ENCODE measurements at regions not wholly inside any gene's neighbourhood (a gene's known extent, or its start where the extent isn't known, plus 50 kb on each side); places are given as distances from the start of the nearest gene placed in this dataset.
A peak's percentile ranks its signal among the peaks of the same experiment; 100 is the strongest.

- Histone ChIP-seq H4K20me1 (ENCODE audit: insufficient read depth, low read length) (no peaks in the 10 kb centered on the region), H3K79me2 (ENCODE audit: insufficient read depth, low read length) (no peaks in the 10 kb centered on the region), H3K9ac (ENCODE audit: low read depth, low read length) (no peak overlapping the region), H3K4me2 (ENCODE audit: insufficient read depth, low read length) (no peak overlapping the region), H3K36me3 (ENCODE audit: insufficient read depth, low read length) (no peaks in the 10 kb centered on the region), H2AFZ (ENCODE audit: low read depth, low read length) (no peak overlapping the region), H3K9me3 (ENCODE audit: insufficient read depth, low read length, severe bottlenecking) (no peaks in the 10 kb centered on the region), H3K27me3 (ENCODE audit: insufficient read depth, low read length, poor library complexity) (no peaks in the 10 kb centered on the region), H3K4me1 (ENCODE audit: insufficient read depth, low read length) (no peaks in the 10 kb centered on the region; the same call in 1 of the 2 replicates), H3K27ac (ENCODE audit: low read length) (no peak overlapping the region), H3K4me3 (ENCODE audit: low read depth in 1 of 2, low read length in 2 of 2) (no peak overlapping the region)
- peak; percentile 86 for ATAC-seq (ENCODE audit: insufficient read depth, low read depth)
- no peak for TF ChIP-seq EZH2 (IDR thresholded peaks at IDR 0.05; ENCODE audit: borderline replicate concordance, low read depth, low read length, severe bottlenecking)
- no peak for TF ChIP-seq CTCF (IDR thresholded peaks at IDR 0.05; ENCODE audit: borderline replicate concordance, extremely low read depth, low read length, poor library complexity, severe bottlenecking)
- DNase-seq: peak; percentile 9
These were observed 50.2 kb upstream of the CDK1 start for GRCh38 chr10:60728056-60728455.

GRCh38 chr10:60726257-60726656, 52.0 kb upstream of the CDK1 start:
- Histone ChIP-seq H3K4me2 (ENCODE audit: insufficient read depth, low read length) (no peak overlapping the region), H3K4me1 (ENCODE audit: insufficient read depth, low read length) (no peaks in the 10 kb centered on the region; the same call in 1 of the 2 replicates), H3K4me3 (ENCODE audit: low read depth in 1 of 2, low read length in 2 of 2) (no peak overlapping the region), H3K36me3 (ENCODE audit: insufficient read depth, low read length) (no peaks in the 10 kb centered on the region), H2AFZ (ENCODE audit: low read depth, low read length) (no peak overlapping the region), H3K9ac (ENCODE audit: low read depth, low read length) (no peak overlapping the region), H3K9me3 (ENCODE audit: insufficient read depth, low read length, severe bottlenecking) (no peaks in the 10 kb centered on the region), H4K20me1 (ENCODE audit: insufficient read depth, low read length) (no peaks in the 10 kb centered on the region), H3K79me2 (ENCODE audit: insufficient read depth, low read length) (no peaks in the 10 kb centered on the region), H3K27ac (ENCODE audit: low read length) (no peak overlapping the region), H3K27me3 (ENCODE audit: insufficient read depth, low read length, poor library complexity) (no peaks in the 10 kb centered on the region)
- no peak for TF ChIP-seq CTCF (IDR thresholded peaks at IDR 0.05; ENCODE audit: borderline replicate concordance, extremely low read depth, low read length, poor library complexity, severe bottlenecking)
- TF ChIP-seq EZH2 (IDR thresholded peaks at IDR 0.05; ENCODE audit: borderline replicate concordance, low read depth, low read length, severe bottlenecking): no peak
- no peak for DNase-seq
- ATAC-seq (ENCODE audit: insufficient read depth, low read depth): no peak

- Histone ChIP-seq H3K36me3 (ENCODE audit: insufficient read depth, low read length) (no peaks in the 10 kb centered on the region), H2AFZ (ENCODE audit: low read depth, low read length) (no peak overlapping the region), H3K4me2 (ENCODE audit: insufficient read depth, low read length) (no peak overlapping the region), H4K20me1 (ENCODE audit: insufficient read depth, low read length) (no peaks in the 10 kb centered on the region), H3K4me1 (ENCODE audit: insufficient read depth, low read length) (no peaks in the 10 kb centered on the region), H3K27me3 (ENCODE audit: insufficient read depth, low read length, poor library complexity) (no peaks in the 10 kb centered on the region), H3K79me2 (ENCODE audit: insufficient read depth, low read length) (no peaks in the 10 kb centered on the region), H3K9ac (ENCODE audit: low read depth, low read length) (no peak overlapping the region), H3K27ac (ENCODE audit: low read length) (no peak overlapping the region), H3K4me3 (ENCODE audit: low read depth in 1 of 2, low read length in 2 of 2) (no peak overlapping the region), H3K9me3 (ENCODE audit: insufficient read depth, low read length, severe bottlenecking) (no peaks in the 10 kb centered on the region)
- no peak for TF ChIP-seq EZH2 (IDR thresholded peaks at IDR 0.05; ENCODE audit: borderline replicate concordance, low read depth, low read length, severe bottlenecking)
- no peak for TF ChIP-seq CTCF (IDR thresholded peaks at IDR 0.05; ENCODE audit: borderline replicate concordance, extremely low read depth, low read length, poor library complexity, severe bottlenecking)
- ATAC-seq (ENCODE audit: insufficient read depth, low read depth) (no peak), DNase-seq (no peak)
These were observed 55.7 kb upstream of the CDK1 start for GRCh38 chr10:60722623-60723022.

GRCh38 chr10:60719721-60720120, 58.6 kb upstream of the CDK1 start:
- no peak overlapping the region for H3K27ac ChIP-seq (ENCODE audit: low read length)
- no peaks in the 10 kb centered on the region for H4K20me1 ChIP-seq (ENCODE audit: insufficient read depth, low read length)
- H3K4me1 ChIP-seq (ENCODE audit: insufficient read depth, low read length): no peaks in the 10 kb centered on the region
- TF ChIP-seq CTCF (IDR thresholded peaks at IDR 0.05; ENCODE audit: borderline replicate concordance, extremely low read depth, low read length, poor library complexity, severe bottlenecking) (no peak), EZH2 (IDR thresholded peaks at IDR 0.05; ENCODE audit: borderline replicate concordance, low read depth, low read length, severe bottlenecking) (no peak)
- no peaks in the 10 kb centered on the region for H3K36me3 ChIP-seq (ENCODE audit: insufficient read depth, low read length)
- no peak overlapping the region for H3K9ac ChIP-seq (ENCODE audit: low read depth, low read length)
- no peak for ATAC-seq (ENCODE audit: insufficient read depth, low read depth)
- no peaks in the 10 kb centered on the region for H3K27me3 ChIP-seq (ENCODE audit: insufficient read depth, low read length, poor library complexity)
- no peak overlapping the region for H3K4me2 ChIP-seq (ENCODE audit: insufficient read depth, low read length)
- no peaks in the 10 kb centered on the region for H3K79me2 ChIP-seq (ENCODE audit: insufficient read depth, low read length)
- no peaks in the 10 kb centered on the region for H3K9me3 ChIP-seq (ENCODE audit: insufficient read depth, low read length, severe bottlenecking)
- no peak for DNase-seq
- no peak overlapping the region for H2AFZ ChIP-seq (ENCODE audit: low read depth, low read length)
- H3K4me3 ChIP-seq (ENCODE audit: low read depth in 1 of 2, low read length in 2 of 2): no peak overlapping the region

Data from DND-41 (cell line).